Lung microvascular endothelial cell (primary cell): ENCODE measurements at regions not wholly inside any gene's neighbourhood (a gene's known extent, or its start where the extent isn't known, plus 50 kb on each side); places are given as distances from the start of the nearest gene placed in this dataset.
"Not testable (repeated sequence)": the region's sequence is repeated elsewhere in the genome, so short reads cannot be mapped to it uniquely, and the experiment has no call there.

ENCODE experiments used
- DNase-seq, 2 donors: peaks; one replicate each; pipeline versions ENCODE4 v3.0.0 to v3.0.0-alpha.2; 2010; ENCODE audit warnings: low read depth in 2 of 2

- no peak for DNase-seq
Measured at GRCh38 chr16:75837264-75837663, 111.0 kb upstream of the CPHXL start.

- DNase-seq, result no peak
Measured at GRCh38 chr16:75837681-75838080, 111.4 kb upstream of the CPHXL start.

- DNase-seq, result no peak
Measured at GRCh38 chr16:75841517-75841916, 115.2 kb upstream of the CPHXL start.

- DNase-seq, result no peak
Measured at GRCh38 chr16:75847172-75847571, 120.9 kb upstream of the CPHXL start.

- no peak for DNase-seq
Measured at GRCh38 chr16:75854152-75854551, 127.9 kb upstream of the CPHXL start.

GRCh38 chr16:75860326-75861053, 134.2 kb upstream of the CPHXL start:
- DNase-seq, result no peak

- DNase-seq, result no peak
Measured at GRCh38 chr16:75861311-75862097, 135.2 kb upstream of the CPHXL start.

- no peak for DNase-seq
Measured at GRCh38 chr16:75862098-75862386, 135.8 kb upstream of the CPHXL start.

GRCh38 chr16:75864243-75864642, 138.0 kb upstream of the CPHXL start:
- no peak for DNase-seq

GRCh38 chr16:75865736-75866135, 139.4 kb upstream of the CPHXL start:
- DNase-seq, result no peak

- DNase-seq, result no peak
Measured at GRCh38 chr16:75868636-75869632, 142.6 kb upstream of the CPHXL start.

- DNase-seq, result not testable (repeated sequence)
Measured at GRCh38 chr16:75881280-75881679, 155.0 kb upstream of the CPHXL start.

GRCh38 chr16:75899163-75899562, 172.9 kb upstream of the CPHXL start:
- no peak for DNase-seq

- no peak for DNase-seq
Measured at GRCh38 chr16:75908331-75909117, 182.2 kb upstream of the CPHXL start.

GRCh38 chr16:75909746-75910145, 183.5 kb upstream of the CPHXL start:
- DNase-seq, result peak in 1 of 2 donors; percentile 2

GRCh38 chr16:75911896-75912295, 185.6 kb upstream of the CPHXL start:
- no peak for DNase-seq

- DNase-seq, result no peak
Measured at GRCh38 chr16:75913958-75914357, 187.7 kb upstream of the CPHXL start.

- no peak for DNase-seq
Measured at GRCh38 chr16:75916451-75916850, 190.2 kb upstream of the CPHXL start.

- no peak for DNase-seq
Measured at GRCh38 chr16:75918109-75918508, 191.8 kb upstream of the CPHXL start.

GRCh38 chr16:75919664-75920063, 193.4 kb upstream of the CPHXL start:
- DNase-seq, result peak in 1 of 2 donors; percentile 69

- no peak for DNase-seq
Measured at GRCh38 chr16:75921281-75921680, 195.0 kb upstream of the CPHXL start.
